GM21737 (cell line): ENCODE measurements at regions not wholly inside any gene's neighbourhood (a gene's known extent, or its start where the extent isn't known, plus 50 kb on each side); places are given as distances from the start of the nearest gene placed in this dataset.
"Not testable (repeated sequence)": the region's sequence is repeated elsewhere in the genome, so short reads cannot be mapped to it uniquely, and the experiment has no call there.

Experiments
- ATAC-seq: cut with Tn5 transposase; IDR thresholded peaks from one replicate; pipeline ENCODE4 v1.9.1; 2021; ENCODE audit warnings: mild to moderate bottlenecking, moderate library complexity; ENCODE audit not compliant: unreplicated experiment

DNA sequence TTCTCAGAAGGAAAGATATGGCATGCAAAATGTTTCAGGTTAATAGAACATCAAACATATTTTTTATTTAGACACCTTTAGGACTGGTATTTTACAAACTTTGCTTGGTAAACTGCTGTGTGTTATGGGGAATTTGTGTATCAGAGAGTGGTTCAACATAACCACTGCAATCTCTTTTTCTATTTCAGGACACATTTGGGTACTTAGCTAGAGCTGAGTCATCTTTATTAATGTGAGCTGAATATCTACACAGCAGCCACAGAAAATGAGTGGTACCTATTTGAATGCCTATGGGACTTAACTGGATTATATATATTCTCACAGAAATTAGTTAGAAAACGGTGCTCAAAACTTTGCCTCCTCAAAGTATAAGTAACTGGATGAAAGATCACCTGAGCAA, 179.8 kb downstream of the SPDYE17 start:
- not testable (repeated sequence) for ATAC-seq

DNA sequence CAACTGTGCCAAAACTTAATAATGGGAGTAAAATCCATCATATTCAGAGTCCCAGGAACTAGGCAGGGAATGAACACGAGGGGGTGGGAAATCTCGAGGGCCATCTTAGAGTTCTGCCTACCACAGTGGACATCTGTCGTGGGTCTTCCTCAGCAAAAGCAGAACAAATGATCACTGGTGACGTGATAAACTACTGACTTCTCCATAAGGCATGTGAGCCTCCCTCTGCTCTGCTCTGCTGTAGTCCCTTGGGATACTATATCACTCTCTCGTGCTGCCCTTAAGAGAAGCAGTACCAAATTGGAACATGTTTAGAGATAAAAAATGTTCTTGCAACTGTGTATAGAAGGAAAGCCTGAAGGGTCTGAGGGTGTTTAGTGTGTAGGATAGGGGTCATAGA, 180.5 kb downstream of the SPDYE17 start:
- ATAC-seq, result not testable (repeated sequence)

DNA sequence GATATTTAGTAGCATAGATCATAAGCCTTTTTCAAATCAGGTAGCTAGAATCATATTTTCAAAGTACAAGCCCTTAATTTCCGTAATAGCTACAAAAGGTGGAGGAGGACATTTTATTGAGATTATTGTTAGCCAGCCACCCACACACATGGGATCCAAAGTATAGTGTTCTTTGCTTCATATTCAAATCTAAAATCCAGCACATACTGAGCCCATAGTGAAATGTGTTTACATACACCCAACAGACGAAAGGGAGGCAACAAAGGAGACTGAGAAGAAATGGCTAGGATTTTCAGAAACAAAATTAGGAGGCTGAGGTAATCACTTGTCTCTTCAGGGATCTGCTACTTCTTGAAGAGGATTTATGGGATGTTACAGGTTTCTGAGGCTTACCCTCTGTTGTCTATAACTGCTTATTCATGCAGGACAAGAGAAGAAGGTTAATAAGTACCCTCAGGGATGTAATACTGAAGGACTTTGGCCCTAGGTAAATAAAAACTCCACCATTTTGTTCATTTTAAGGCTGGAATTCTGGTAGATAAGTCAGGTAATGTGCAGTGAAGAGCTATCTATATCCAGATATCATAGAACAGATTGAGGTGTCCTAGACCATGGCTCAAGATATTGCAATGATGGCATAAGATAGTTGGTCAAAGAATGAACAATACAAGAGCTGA, 182.1 kb downstream of the SPDYE17 start:
- ATAC-seq, result not testable (repeated sequence)

DNA sequence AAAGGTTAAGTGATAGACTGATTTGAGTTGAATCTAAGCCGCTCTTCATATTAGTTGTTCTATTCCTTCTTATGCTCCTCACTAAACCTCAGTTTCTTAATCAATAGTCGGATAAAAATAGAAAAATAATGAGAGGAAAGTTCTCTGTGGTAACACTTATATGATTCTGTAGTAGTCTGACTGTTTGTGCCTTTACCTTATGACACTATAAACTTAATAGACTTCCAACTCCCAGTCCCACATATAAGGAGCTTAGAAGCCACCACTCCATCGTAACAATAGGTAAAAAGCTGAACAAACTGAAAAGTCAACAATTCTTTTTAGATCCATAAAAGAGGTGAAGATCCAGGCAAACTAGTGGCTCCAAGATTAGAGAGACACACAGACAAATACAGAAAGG, 192.3 kb downstream of the SPDYE17 start:
- not testable (repeated sequence) for ATAC-seq

DNA sequence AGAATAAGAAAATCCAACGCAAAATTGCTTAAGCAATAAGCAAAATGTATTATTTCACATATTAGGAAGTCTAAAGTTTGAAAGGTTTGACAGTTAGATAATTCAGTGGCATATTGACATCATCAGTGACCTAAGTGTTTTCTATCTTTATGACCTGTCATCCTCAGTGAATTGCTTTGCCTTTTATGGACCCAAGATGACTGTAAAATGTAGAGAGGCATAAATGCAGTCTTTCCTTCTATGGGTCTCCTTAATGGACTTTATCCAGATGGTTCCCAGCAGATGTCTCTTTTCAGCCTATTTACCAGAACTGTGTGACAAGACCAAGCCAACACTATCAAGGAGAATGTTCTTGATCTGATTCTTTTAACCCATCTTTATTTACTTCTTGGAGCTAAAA, 192.9 kb downstream of the SPDYE17 start:
- ATAC-seq, result not testable (repeated sequence)

DNA sequence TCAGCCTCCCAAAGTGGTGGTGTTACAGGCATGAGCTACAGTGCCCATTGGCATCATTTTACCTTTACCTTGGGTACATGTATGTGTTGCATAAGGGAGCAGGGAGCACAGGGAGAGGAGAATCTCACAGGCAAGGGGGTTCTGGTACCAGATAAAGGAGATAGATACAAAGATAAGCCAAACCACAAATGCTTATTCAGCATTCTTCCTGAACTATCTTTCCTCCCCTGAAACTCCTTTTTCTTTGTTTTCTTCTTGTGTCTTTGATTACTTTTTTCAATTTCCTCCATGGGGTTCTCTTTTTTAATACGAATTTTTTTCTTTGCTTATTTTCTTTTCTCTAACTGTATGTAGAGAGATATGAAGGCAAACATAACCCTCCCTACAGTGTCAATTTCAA, 193.8 kb downstream of the SPDYE17 start:
- ATAC-seq, result not testable (repeated sequence)

DNA sequence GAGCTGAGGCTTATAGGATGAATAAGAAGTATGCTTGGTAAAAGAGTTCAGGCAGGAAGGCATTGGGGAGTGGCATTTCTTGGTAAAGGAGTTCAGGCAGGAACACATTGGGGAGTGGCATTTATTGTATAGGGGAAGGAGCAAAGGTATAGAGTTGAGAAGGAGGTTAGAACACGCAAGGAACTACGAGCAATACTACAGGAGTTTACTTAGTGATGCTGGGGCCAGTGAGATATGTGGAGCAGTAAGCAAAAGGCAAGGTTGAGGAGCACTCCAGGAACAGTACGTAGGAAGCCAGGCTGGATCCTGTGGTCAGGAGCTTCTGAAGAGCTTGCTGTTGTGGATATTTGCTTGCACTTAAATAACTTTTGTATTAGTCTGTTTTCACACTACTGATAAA, 202.2 kb upstream of the POMZP3 start:
- not testable (repeated sequence) for ATAC-seq

DNA sequence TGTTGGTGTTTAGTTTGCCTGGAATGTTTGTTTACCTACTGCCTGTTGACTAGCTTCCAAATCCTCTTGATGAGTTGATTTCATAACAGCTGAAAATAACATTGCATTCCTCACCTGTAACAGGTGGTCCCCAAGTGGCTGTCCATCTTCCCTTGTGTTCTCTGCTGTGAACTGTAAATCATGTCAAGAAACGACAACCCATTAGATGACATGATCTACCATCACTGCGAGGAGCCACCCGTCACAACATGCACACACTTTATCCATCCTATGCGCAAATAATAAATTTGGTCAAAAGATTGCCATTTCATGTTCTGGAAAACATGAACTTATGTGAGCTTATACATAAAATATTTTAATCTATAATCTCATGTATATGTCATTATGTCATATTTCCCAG, 199.1 kb upstream of the POMZP3 start:
- not testable (repeated sequence) for ATAC-seq

DNA sequence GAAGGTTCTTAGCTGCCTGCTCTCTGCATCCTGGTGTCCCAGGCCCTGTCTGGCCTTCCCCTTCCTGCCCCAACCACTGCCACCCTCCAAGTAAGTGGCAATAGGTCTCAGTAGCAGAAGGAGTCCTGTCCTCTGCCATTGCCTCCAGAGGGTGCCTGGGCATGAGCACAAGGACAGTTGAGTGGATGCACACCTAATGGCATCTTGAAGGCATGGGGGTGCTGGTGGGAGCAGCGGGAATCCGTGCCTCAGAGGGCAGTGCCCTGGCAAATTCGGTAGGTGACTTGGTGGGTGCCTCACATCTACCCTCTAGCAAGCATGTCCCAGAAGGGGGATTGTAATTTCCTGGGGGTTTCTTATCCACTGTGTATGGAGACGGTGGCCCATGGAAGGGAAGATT, 182.8 kb upstream of the POMZP3 start:
- ATAC-seq, result not testable (repeated sequence)

DNA sequence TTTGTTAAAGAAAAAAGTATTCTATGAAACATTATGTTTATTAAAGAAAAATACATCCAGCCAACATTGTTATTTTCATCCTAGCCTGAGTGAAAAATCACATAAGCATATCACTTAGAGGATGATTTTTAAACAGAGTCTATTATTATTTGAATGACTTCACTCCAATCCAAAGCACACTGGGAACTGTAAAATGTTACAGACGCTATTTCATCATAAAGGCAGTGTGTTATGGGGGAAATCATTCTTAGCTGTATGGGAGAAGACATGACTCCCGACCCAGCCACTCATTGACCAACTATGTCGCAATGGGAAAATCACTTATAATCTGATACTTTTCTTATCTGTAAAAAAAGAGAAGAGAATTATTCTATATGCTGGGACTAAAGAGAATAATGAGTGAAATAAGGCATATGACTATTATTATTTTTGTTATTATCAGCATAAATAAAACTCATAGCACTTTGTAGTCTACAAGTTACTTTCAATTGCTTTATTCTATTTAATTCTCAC, 180.6 kb upstream of the POMZP3 start:
- not testable (repeated sequence) for ATAC-seq

DNA sequence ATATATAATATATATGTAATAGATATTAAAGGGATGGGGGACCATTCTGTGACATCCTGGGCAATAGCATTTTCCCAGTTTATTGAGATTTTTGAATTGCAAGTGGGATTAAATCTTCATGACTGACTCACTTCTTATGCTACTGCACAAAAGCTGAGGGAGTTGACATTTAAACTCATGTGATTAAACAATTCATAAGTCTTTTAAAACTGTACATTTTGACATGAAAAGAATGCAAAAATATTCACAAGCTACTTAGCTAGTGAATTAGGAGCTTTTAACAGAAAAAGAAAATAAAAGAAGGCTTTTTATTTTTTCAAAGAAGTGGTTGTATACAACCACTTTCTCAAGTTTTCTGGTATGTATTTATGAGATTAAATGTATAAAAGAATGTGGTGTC, 179.4 kb upstream of the POMZP3 start:
- not testable (repeated sequence) for ATAC-seq

DNA sequence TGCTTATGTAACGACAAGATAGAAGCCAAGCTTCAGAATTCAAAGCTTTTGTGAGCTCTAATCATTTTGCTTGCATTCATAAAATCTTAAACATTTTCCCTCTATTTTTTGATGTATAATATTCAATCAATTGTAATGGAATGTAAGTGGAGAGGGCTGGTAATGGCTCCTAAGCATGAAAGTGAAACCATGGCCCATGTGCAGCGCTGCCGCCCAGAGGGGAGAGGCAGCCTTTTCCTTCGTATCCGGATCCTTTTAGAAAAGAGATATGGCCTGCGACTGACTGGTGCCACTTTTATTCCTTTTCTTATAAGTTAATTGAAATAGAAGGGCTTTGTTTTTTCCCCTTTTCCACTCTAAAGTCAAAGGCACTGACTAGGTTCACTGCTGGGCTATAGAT, 178.9 kb upstream of the POMZP3 start:
- ATAC-seq, result not testable (repeated sequence)

DNA sequence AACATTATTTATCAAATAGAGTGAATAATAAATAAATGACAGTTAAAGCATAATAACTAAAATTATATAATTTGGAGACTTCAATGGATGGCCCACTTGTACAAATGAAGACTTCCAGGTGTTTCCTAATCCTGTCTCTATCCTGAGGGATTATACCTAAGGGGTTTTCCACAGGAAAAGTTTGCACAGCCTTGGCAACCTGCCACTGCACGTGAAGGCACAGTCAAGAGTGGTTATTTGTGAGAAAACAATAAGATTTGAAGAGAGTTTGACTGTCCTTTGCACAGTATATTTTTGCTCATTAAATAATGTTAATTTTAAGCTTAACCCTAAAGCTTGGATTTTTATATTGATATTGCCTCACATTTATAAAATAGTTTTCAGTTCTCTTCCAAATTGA, 178.2 kb upstream of the POMZP3 start:
- ATAC-seq, result not testable (repeated sequence)

DNA sequence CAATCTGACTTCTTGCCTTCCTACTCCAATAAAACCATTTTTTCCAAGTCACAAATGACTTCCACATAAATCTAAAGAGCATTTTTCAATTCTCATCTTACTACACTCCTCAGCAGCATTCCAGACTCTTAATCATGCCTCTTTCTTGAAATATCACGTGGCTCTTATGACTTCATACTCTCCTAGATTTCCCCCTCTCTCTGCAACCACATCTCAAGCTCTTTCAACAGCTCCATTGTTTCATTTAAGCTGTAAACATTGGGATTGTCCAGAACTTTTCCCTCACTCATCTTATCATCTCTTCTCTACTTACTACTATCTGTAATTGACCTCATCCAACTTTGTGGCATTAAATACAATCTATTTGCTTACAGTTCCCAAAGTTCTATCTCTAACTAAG, 170.6 kb upstream of the POMZP3 start:
- ATAC-seq, result not testable (repeated sequence)

DNA sequence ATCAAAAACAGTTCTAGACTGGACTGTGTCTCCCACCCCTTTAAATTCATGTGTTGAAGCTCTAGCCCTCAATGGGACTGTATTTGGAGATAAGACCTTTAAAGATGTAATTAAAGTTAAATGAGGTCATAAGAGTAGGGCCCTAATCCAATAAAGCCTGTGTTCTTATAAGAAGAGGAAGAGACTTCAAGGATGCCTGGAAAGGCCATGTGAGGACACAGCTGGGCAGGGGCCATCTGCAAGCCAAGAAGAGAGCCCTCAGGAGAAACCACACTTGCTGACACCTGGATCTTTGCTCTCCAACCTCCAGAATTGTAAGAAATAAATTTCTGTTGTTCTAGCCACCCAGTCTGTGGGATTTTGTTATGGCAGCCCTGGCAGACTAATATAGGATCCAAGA, 153.6 kb upstream of the POMZP3 start:
- not testable (repeated sequence) for ATAC-seq

DNA sequence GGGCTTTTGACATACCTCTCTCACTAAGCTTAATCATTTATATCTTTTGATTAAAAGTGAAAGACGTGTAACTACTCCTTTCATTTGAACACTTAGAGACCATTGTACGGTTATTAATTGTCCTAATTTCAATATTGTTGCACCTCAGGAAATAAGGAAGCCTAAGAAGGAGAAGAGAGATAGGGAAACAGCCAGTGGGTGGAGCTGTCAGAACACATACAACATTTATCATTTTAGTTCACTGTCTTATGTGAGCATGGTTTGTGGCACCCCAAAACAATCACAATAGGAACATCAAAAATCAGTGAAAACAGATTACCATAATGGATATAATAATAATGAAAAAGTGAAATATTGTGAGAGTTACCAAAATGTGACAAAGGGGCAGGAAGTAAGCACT, 147.2 kb upstream of the POMZP3 start:
- not testable (repeated sequence) for ATAC-seq

DNA sequence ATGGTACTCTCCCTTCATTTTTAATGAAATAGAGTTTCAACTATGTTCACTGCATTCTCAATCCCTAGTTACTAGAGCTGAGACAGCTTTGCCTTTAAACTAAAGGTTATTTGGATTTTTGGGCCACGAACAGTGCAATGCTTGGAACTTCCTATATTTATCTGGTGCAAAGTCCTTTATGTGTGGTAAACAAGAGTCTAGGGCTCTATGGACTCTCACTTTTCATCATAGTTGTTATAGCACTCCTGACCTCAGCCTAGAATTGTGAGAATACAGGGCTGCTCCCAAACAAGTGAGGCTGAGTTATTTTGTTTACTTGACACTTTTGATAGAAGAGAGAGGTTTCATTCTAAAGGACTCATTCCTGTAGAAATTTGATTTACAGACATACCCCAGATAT, 144.9 kb upstream of the POMZP3 start:
- not testable (repeated sequence) for ATAC-seq

DNA sequence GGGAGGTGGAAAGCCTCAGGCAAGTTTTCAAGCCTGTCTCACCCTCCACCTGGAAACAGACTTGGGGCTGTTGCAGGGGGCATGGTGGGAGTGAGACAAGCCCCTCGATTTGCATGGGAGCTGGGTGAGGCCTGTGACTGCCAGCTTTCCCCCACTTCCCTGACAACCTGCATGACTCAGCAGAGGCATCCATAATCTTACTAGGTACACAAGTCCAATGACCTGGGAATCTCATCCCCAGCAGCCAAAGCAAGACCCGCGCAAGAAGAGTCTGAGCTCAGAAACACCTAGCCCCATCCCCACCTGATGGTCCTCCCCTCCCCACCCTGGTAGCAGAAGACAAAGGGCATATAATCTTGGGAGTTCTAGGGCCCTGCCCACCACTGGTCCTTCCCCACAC, 136.9 kb upstream of the POMZP3 start:
- ATAC-seq, result not testable (repeated sequence)

DNA sequence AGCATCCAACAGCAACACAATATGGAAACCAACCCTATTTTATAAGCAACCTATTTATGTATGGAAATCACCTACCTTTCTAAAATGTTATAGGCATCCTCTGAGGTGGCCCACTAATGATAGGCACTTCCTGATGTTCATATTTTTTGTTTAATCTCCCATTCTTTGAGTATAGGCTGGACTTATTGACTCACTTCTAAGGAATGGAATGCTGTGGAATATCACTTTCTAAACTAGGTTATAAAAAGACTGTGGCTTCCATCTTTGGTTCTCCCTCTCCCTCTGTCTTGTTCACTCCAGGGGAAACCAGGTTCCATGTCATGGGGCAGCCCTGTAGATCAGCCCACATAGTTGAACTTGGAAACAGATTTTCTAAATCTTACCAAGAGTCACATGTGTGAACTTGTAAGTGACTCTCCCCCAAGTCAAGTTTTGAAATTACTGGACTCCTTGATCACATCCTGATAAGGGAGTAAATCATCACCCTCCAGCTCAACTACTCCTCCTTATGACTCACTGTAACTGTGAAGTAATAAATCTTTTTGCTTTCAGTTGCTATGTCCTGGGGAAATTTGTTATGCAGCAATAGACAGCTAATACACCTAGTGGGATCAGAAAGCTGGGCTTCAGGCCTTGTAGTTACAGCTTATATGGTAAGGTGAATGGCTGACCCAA, 133.6 kb upstream of the POMZP3 start:
- ATAC-seq, result not testable (repeated sequence)

DNA sequence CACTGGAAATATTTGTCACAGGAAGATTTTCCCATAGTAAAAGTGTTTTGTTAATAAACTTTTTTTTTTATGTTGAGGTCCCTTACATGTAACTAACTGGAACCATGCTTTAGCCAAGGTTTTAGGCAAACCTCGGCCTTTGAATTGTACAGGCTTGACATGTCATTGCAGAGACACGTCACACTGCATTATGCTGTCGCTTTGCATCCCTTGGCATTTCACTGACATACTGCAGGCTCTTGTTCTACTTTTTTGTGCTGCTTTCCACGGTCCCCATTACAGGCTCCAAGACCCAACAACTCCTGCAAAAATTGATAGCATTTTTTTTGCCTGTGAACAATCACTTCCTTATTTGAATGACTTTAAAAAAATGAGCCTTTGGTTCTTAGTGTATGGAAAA, 112.5 kb upstream of the POMZP3 start:
- not testable (repeated sequence) for ATAC-seq

DNA sequence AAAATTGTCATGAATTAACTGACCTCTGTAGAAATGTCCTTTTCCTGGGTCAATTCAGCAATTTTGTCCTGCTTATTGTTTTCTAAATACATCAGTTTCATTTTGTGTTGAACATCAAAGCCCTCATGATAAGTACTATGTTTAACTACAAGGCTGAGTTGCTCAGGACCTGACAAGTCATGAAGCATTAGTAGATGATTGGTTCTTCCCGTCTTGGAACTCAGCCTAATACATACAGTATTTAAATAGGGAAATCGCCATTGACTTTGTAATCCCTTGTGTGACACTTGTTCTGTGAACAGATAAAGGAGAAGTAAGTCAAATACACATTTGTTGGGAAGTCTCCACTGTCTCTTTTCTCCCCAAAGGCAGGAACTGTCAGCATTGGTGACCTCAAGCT, 109.6 kb upstream of the POMZP3 start:
- not testable (repeated sequence) for ATAC-seq

DNA sequence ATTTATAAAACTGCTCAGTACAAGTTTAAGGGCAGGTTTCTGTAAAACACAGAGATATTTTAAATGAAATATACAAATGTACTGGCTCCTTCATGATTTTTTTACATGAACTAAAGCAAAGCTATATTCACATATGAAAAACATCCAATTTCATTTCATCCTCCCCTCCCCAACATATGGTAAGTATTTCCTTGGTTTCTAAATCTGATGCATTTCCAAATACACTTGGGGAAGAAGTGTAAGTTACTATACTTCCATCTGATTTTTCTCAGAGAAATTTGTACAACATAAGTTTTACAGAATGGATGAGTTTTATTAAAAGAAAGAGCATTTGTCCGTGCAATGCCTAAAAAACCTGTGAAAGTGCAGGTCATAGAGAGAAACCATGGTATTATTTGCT, 109.0 kb upstream of the POMZP3 start:
- not testable (repeated sequence) for ATAC-seq
